HEK293 (cell line): ENCODE measurements at regions not wholly inside any gene's neighbourhood (a gene's known extent, or its start where the extent isn't known, plus 50 kb on each side); places are given as distances from the start of the nearest gene placed in this dataset.

ENCODE experiments used
- CTCF ChIA-PET: fragments of 350-600 bp; formaldehyde crosslinking; extraction: SDS; loops from one replicate; lab custom pipeline; 2021; ENCODE audit warnings: antibody characterized with exemption; lab: Yijun Ruan, JAX
- POLR2A ChIA-PET: fragments of 300-600 bp; formaldehyde crosslinking; extraction: SDS; loops from one replicate; lab custom pipeline; 2020; ENCODE audit warnings: antibody characterized with exemption, inconsistent platforms; lab: Yijun Ruan, JAX
- H3K27ac ChIP-seq: fragments of 200-500 bp; sonication (Bioruptor generic); 2 replicates; pipeline ENCODE4 v1.5.1; 2014; ENCODE audit warnings: low read depth, low read length, control low read depth, inconsistent platforms; ENCODE audit errors: extremely low read depth
- H3K36me3 ChIP-seq, 2 experiments: fragments of 200-500 bp in 1 of 2; sonication (Bioruptor generic) in 1 of 2; 1 replicate in 1 of 2; 2 replicates in 1 of 2; pipeline ENCODE4 v1.5.1; 2014 to 2017; ENCODE audit warnings: inconsistent platforms in 2 of 2, low read length in 2 of 2; ENCODE audit not compliant: control insufficient read depth in 2 of 2, insufficient read depth in 1 of 2
- H3K4me1 ChIP-seq: fragments of 200-500 bp; sonication (Bioruptor generic); 2 replicates; pipeline ENCODE4 v1.5.1; 2014; ENCODE audit warnings: mild to moderate bottlenecking, low read length, inconsistent platforms; ENCODE audit not compliant: control insufficient read depth, insufficient read depth
- H3K4me3 ChIP-seq: 2 replicates; pipeline ENCODE4 v1.5.1; 2011; ENCODE audit warnings: low read depth, mild to moderate bottlenecking, control low read depth, low read length, moderate library complexity
- H3K9me3 ChIP-seq: fragments of 200-500 bp; sonication (Bioruptor generic); 2 replicates; pipeline ENCODE4 v1.5.1; 2014; ENCODE audit warnings: low read depth, low read length, inconsistent platforms; ENCODE audit not compliant: control insufficient read depth, insufficient read depth
- GLIS1 ChIP-seq: fragments of 450-650 bp; formaldehyde crosslinking; IDR thresholded peaks from 2 replicates; pipeline ENCODE4 v1.5.1; 2016; ENCODE audit warnings: missing biosample characterization, missing genetic modification characterization
- YY2 ChIP-seq: fragments of 450-650 bp; formaldehyde crosslinking; IDR thresholded peaks from 2 replicates; pipeline ENCODE4 v1.5.1; 2016; ENCODE audit warnings: missing biosample characterization, missing genetic modification characterization
- ZBTB48 ChIP-seq: fragments of 450-650 bp; formaldehyde crosslinking; IDR thresholded peaks from 2 replicates; pipeline ENCODE4 v1.5.1; 2016; ENCODE audit warnings: missing biosample characterization, missing genetic modification characterization
- ZBTB8A ChIP-seq: fragments of 450-650 bp; formaldehyde crosslinking; IDR thresholded peaks from 2 replicates; pipeline ENCODE4 v1.5.1; 2016; ENCODE audit warnings: missing biosample characterization, missing genetic modification characterization
- ZFHX2 ChIP-seq: fragments of 450-650 bp; formaldehyde crosslinking; conservative IDR thresholded peaks from 2 replicates; pipeline ENCODE4 v1.5.1; 2016; ENCODE audit warnings: missing biosample characterization, missing genetic modification characterization
- ZIC2 ChIP-seq: fragments of 450-650 bp; formaldehyde crosslinking; IDR thresholded peaks from 2 replicates; pipeline ENCODE4 v1.5.1; 2016; ENCODE audit warnings: missing biosample characterization, missing genetic modification characterization
- ZNF174 ChIP-seq: fragments of 450-650 bp; formaldehyde crosslinking; IDR thresholded peaks from 2 replicates; pipeline ENCODE4 v1.5.0; 2017; ENCODE audit warnings: missing biosample characterization, mild to moderate bottlenecking, missing genetic modification characterization
- ZNF23 ChIP-seq: fragments of 450-650 bp; formaldehyde crosslinking; IDR thresholded peaks from 2 replicates; pipeline ENCODE4 v1.5.1; 2016; ENCODE audit warnings: missing biosample characterization, missing genetic modification characterization, borderline replicate concordance
- ZNF266 ChIP-seq: fragments of 450-650 bp; formaldehyde crosslinking; IDR thresholded peaks from 2 replicates; pipeline ENCODE4 v1.5.1; 2016; ENCODE audit warnings: missing biosample characterization, missing genetic modification characterization, low read depth
- ZNF404 ChIP-seq: fragments of 450-650 bp; formaldehyde crosslinking; IDR thresholded peaks from 2 replicates; pipeline ENCODE4 v1.5.1; 2017; ENCODE audit warnings: missing biosample characterization, missing genetic modification characterization
- ZNF560 ChIP-seq: fragments of 450-650 bp; formaldehyde crosslinking; IDR thresholded peaks from 2 replicates; pipeline ENCODE4 v1.5.1; 2017; ENCODE audit warnings: missing biosample characterization, missing genetic modification characterization, borderline replicate concordance
- ZNF600 ChIP-seq: fragments of 450-650 bp; formaldehyde crosslinking; IDR thresholded peaks from 2 replicates; pipeline ENCODE4 v1.5.1; 2016; ENCODE audit warnings: missing biosample characterization, missing genetic modification characterization
- ZNF654 ChIP-seq: fragments of 450-650 bp; formaldehyde crosslinking; IDR thresholded peaks from 2 replicates; pipeline ENCODE4 v1.5.1; 2016; ENCODE audit warnings: low read depth, missing biosample characterization, missing genetic modification characterization
- ZNF660 ChIP-seq: fragments of 450-650 bp; IDR thresholded peaks from 2 replicates; pipeline ENCODE4 v1.5.1; 2018; ENCODE audit warnings: missing biosample characterization, mild to moderate bottlenecking, missing genetic modification characterization
- TF ChIP-seq, protein P1 (sequence below): fragments of 450-650 bp; formaldehyde crosslinking; IDR thresholded peaks from 2 replicates; pipeline ENCODE4 v1.5.1; 2016; ENCODE audit warnings: missing biosample characterization, missing genetic modification characterization
- TF ChIP-seq, protein P2 (sequence below): fragments of 450-650 bp; formaldehyde crosslinking; IDR thresholded peaks from 2 replicates; pipeline ENCODE4 v1.5.1; 2016; ENCODE audit warnings: missing biosample characterization, missing genetic modification characterization
- TF ChIP-seq, protein P3 (sequence below): fragments of 450-650 bp; formaldehyde crosslinking; conservative IDR thresholded peaks from 2 replicates; pipeline ENCODE4 v1.5.1; 2016; ENCODE audit warnings: low read depth, missing biosample characterization, missing genetic modification characterization
- TF ChIP-seq, protein P4 (sequence below): sonication (generic); formaldehyde crosslinking; IDR thresholded peaks from 2 replicates; pipeline ENCODE4 v1.8.1; 2022; ENCODE audit warnings: mild to moderate bottlenecking, moderate library complexity, missing genetic modification reagents

DNA sequence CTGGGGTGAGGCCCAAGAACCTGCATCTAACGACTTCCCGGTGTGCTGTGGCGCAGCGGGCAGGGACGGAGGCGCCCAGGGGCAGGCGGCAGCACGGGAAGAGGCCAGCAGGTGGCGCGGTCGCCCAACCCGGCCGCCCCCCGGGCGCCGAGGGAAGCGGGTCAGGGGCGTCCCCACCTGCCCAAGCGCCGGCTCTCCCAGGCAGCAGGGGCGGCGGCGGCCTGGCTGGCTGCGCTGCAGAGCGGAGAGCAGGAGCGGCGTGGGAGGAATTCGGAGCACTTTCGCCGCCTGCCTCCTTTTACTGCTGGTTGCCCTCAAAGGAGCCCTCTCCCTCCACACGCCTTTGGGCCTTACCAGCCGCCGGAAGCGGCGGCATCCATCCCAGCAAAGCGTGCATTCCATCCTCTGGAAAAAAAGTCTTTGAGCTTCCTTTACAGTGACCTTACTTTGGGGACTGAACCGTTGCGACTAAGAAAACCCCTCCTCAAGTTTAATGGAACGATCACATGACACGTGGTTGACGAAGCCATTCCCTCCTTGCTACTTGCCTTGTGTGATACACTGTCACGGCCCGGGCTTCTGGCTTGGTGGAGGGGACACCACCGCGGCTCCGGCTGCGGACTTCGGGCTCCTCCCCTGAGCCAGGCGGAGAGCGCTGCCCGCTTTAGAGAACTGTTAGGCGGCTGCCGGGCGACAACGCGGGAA is 106.8 kb upstream of the CLMP start:
- Histone ChIP-seq H3K27ac (no peak overlapping the region), H3K36me3 (no peaks in the 10 kb centered on the region), H3K4me3 (peak overlapping the region; percentile 10), H3K4me1 (no peaks in the 10 kb centered on the region), H3K9me3 (no peaks in the 10 kb centered on the region)
- TF ChIP-seq, protein P1, sequence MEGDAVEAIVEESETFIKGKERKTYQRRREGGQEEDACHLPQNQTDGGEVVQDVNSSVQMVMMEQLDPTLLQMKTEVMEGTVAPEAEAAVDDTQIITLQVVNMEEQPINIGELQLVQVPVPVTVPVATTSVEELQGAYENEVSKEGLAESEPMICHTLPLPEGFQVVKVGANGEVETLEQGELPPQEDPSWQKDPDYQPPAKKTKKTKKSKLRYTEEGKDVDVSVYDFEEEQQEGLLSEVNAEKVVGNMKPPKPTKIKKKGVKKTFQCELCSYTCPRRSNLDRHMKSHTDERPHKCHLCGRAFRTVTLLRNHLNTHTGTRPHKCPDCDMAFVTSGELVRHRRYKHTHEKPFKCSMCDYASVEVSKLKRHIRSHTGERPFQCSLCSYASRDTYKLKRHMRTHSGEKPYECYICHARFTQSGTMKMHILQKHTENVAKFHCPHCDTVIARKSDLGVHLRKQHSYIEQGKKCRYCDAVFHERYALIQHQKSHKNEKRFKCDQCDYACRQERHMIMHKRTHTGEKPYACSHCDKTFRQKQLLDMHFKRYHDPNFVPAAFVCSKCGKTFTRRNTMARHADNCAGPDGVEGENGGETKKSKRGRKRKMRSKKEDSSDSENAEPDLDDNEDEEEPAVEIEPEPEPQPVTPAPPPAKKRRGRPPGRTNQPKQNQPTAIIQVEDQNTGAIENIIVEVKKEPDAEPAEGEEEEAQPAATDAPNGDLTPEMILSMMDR (tag by site-specific recombination) = peak; percentile 21; the same call in 1 of the 2 replicates
- TF ChIP-seq ZNF404 (tag by site-specific recombination) (no peak), YY2 (tag by site-specific recombination) (no peak), ZFHX2 (tag by site-specific recombination) (peak; percentile 53; the same call in 1 of the 2 replicates), ZNF600 (tag by site-specific recombination) (0 out of 2 replicates have a peak, but pooled peaks have one; percentile 18), ZNF660 (tag by site-specific recombination) (0 out of 2 replicates have a peak, but pooled peaks have one; percentile 50), ZNF560 (tag by site-specific recombination) (peak; percentile 19; the same call in 1 of the 2 replicates), ZNF654 (peak; percentile 30), GLIS1 (tag by site-specific recombination) (peak; percentile 36; the same call in 1 of the 2 replicates), ZNF23 (tag by site-specific recombination) (no peak), ZBTB8A (tag by site-specific recombination) (0 out of 2 replicates have a peak, but pooled peaks have one; percentile 25), ZNF266 (tag by site-specific recombination) (no peak), ZBTB48 (no peak), ZIC2 (tag by site-specific recombination) (0 out of 2 replicates have a peak, but pooled peaks have one; percentile 24), ZNF174 (no peak)
- TF ChIP-seq, protein P2, sequence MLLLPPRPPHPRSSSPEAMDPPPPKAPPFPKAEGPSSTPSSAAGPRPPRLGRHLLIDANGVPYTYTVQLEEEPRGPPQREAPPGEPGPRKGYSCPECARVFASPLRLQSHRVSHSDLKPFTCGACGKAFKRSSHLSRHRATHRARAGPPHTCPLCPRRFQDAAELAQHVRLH (tag by site-specific recombination) = no peak
- TF ChIP-seq, protein P3, sequence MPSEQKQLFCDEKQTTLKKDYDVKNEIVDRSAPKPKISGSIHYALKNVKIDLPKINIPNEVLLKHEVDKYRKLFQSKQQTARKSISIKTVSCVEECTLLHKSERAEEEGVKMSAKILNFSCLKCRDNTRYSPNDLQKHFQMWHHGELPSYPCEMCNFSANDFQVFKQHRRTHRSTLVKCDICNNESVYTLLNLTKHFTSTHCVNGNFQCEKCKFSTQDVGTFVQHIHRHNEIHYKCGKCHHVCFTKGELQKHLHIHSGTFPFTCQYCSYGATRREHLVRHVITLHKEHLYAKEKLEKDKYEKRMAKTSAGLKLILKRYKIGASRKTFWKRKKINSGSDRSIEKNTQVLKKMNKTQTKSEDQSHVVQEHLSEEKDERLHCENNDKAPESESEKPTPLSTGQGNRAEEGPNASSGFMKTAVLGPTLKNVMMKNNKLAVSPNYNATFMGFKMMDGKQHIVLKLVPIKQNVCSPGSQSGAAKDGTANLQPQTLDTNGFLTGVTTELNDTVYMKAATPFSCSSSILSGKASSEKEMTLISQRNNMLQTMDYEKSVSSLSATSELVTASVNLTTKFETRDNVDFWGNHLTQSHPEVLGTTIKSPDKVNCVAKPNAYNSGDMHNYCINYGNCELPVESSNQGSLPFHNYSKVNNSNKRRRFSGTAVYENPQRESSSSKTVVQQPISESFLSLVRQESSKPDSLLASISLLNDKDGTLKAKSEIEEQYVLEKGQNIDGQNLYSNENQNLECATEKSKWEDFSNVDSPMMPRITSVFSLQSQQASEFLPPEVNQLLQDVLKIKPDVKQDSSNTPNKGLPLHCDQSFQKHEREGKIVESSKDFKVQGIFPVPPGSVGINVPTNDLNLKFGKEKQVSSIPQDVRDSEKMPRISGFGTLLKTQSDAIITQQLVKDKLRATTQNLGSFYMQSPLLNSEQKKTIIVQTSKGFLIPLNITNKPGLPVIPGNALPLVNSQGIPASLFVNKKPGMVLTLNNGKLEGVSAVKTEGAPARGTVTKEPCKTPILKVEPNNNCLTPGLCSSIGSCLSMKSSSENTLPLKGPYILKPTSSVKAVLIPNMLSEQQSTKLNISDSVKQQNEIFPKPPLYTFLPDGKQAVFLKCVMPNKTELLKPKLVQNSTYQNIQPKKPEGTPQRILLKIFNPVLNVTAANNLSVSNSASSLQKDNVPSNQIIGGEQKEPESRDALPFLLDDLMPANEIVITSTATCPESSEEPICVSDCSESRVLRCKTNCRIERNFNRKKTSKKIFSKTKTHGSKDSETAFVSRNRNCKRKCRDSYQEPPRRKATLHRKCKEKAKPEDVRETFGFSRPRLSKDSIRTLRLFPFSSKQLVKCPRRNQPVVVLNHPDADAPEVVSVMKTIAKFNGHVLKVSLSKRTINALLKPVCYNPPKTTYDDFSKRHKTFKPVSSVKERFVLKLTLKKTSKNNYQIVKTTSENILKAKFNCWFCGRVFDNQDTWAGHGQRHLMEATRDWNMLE (tag by site-specific recombination) = no peak
- TF ChIP-seq, protein P4, sequence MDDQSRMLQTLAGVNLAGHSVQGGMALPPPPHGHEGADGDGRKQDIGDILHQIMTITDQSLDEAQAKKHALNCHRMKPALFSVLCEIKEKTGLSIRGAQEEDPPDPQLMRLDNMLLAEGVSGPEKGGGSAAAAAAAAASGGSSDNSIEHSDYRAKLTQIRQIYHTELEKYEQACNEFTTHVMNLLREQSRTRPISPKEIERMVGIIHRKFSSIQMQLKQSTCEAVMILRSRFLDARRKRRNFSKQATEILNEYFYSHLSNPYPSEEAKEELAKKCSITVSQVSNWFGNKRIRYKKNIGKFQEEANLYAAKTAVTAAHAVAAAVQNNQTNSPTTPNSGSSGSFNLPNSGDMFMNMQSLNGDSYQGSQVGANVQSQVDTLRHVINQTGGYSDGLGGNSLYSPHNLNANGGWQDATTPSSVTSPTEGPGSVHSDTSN (CRISPR knock-in tag) = 0 out of 2 replicates have a peak, but pooled peaks have one; percentile 73
- ChIA-PET CTCF (interaction anchor here (0.5 to 3.6 kb wide), 24 partner anchors 11 to 773 kb away, joined by 3 to 26 read pairs (median 3); no protein-coding TSS in a partner anchor), POLR2A (no interaction called here)
